MM.1S (cell line): ENCODE measurements at regions not wholly inside any gene's neighbourhood (a gene's known extent, or its start where the extent isn't known, plus 50 kb on each side); places are given as distances from the start of the nearest gene placed in this dataset.
"Not testable (repeated sequence)": the region's sequence is repeated elsewhere in the genome, so short reads cannot be mapped to it uniquely, and the experiment has no call there.

Experiments
- DNase-seq: peaks from one replicate; pipeline ENCODE4 v3.0.0-alpha.2; 2015
- H2AFZ ChIP-seq: fragments of 300-600 bp; sonication (generic); 2 replicates; pipeline ENCODE4 v1.6.0; 2016; ENCODE audit warnings: antibody characterized with exemption, low read length
- H3F3A ChIP-seq: fragments of 300-600 bp; sonication (generic); 2 replicates; pipeline ENCODE4 v1.6.1; 2016; ENCODE audit warnings: mild to moderate bottlenecking, antibody characterized with exemption, low read length, moderate library complexity, mixed read lengths; ENCODE audit not compliant: insufficient read depth
- H3K27ac ChIP-seq: fragments of 300-600 bp; sonication (generic); 2 replicates; pipeline ENCODE4 v1.5.1; 2016; ENCODE audit warnings: mild to moderate bottlenecking, low read length
- H3K27me3 ChIP-seq: fragments of 300-600 bp; sonication (generic); replicated peaks from 2 replicates; pipeline ENCODE4 v1.6.0; 2016; ENCODE audit warnings: low read length; ENCODE audit not compliant: insufficient read depth
- H3K36me3 ChIP-seq: fragments of 300-600 bp; sonication (generic); replicated peaks from 2 replicates; pipeline ENCODE4 v1.6.1; 2016; ENCODE audit warnings: mild to moderate bottlenecking, low read length, mixed read lengths; ENCODE audit not compliant: insufficient read depth
- H3K4me1 ChIP-seq: fragments of 300-600 bp; sonication (generic); 2 replicates; pipeline ENCODE4 v1.6.1; 2016; ENCODE audit warnings: low read length, mixed read lengths
- H3K4me2 ChIP-seq: fragments of 300-600 bp; sonication (generic); 2 replicates; pipeline ENCODE4 v1.6.0; 2016; ENCODE audit warnings: low read depth, low read length
- H3K4me3 ChIP-seq: fragments of 300-600 bp; sonication (generic); 2 replicates; pipeline ENCODE4 v1.5.1; 2016; ENCODE audit warnings: low read length, mixed read lengths
- H3K79me2 ChIP-seq: fragments of 300-600 bp; sonication (generic); 2 replicates; pipeline ENCODE4 v1.6.1; 2016; ENCODE audit warnings: mixed run types, low read length, mixed read lengths
- H3K9ac ChIP-seq: fragments of 300-600 bp; sonication (generic); 2 replicates; pipeline ENCODE4 v1.6.1; 2016; ENCODE audit warnings: low read length, mixed read lengths
- H3K9me2 ChIP-seq: fragments of 300-600 bp; sonication (generic); replicated peaks from 2 replicates; pipeline ENCODE4 v1.6.1; 2016; ENCODE audit warnings: mild to moderate bottlenecking, low read length, mixed read lengths; ENCODE audit not compliant: insufficient read depth
- H3K9me3 ChIP-seq: fragments of 300-600 bp; sonication (generic); replicated peaks from 2 replicates; pipeline ENCODE4 v1.6.1; 2016; ENCODE audit warnings: mild to moderate bottlenecking, low read length, mixed read lengths; ENCODE audit not compliant: insufficient read depth
- H4K20me1 ChIP-seq: fragments of 300-600 bp; sonication (generic); 2 replicates; pipeline ENCODE4 v1.6.1; 2016; ENCODE audit warnings: mild to moderate bottlenecking, low read length, moderate library complexity, mixed read lengths; ENCODE audit not compliant: insufficient read depth
- CTCF ChIP-seq: fragments of 300-600 bp; sonication (generic); IDR thresholded peaks from 2 replicates; pipeline ENCODE4 v1.5.1; 2016; ENCODE audit warnings: antibody characterized with exemption, low read length, mixed read lengths
- EZH2 ChIP-seq: fragments of 300-600 bp; sonication (generic); optimal IDR thresholded peaks from 2 replicates; pipeline ENCODE3; 2017; ENCODE audit warnings: low read depth, mild to moderate bottlenecking, antibody characterized with exemption, low read length, mixed read lengths
- EZH2phosphoT487 ChIP-seq: fragments of 300-600 bp; sonication (generic); IDR thresholded peaks from 2 replicates; pipeline ENCODE4 v1.6.1; 2018; ENCODE audit warnings: antibody characterized with exemption, low read length

GRCh38 chr2:132268977-132269523, 107.3 kb upstream of the ANKRD30BL start:
- Histone ChIP-seq H3K36me3 (no peaks in the 10 kb centered on the region), H3K27me3 (no peaks in the 10 kb centered on the region), H2AFZ (peak overlapping the region; percentile 74), H4K20me1 (no peaks in the 10 kb centered on the region), H3K4me3 (no peak overlapping the region; the same call in 1 of the 2 replicates), H3K79me2 (no peaks in the 10 kb centered on the region), H3K9me3 (no peaks in the 10 kb centered on the region), H3F3A (peaks cover 19% of the 10 kb centered on the region), H3K9ac (peak overlapping the region; percentile 98), H3K4me2 (peak overlapping the region; percentile 71; the same call in 1 of the 2 replicates), H3K27ac (peak overlapping the region; percentile 99; the same call in 1 of the 2 replicates), H3K4me1 (peaks cover 10% of the 10 kb centered on the region), H3K9me2 (no peaks in the 10 kb centered on the region)
- TF ChIP-seq EZH2phosphoT487: no peak
- TF ChIP-seq CTCF: no peak
- no peak for TF ChIP-seq EZH2
- DNase-seq: peak; percentile 15

GRCh38 chr2:132270255-132270654, 108.5 kb upstream of the ANKRD30BL start:
- Histone ChIP-seq H3K4me2 (peak overlapping the region; percentile 17; the same call in 1 of the 2 replicates), H3K79me2 (no peaks in the 10 kb centered on the region), H4K20me1 (no peaks in the 10 kb centered on the region), H3K27me3 (no peaks in the 10 kb centered on the region), H3F3A (peaks cover 19% of the 10 kb centered on the region), H3K9me3 (no peaks in the 10 kb centered on the region), H3K4me3 (no peak overlapping the region), H3K4me1 (peaks cover 10% of the 10 kb centered on the region), H3K27ac (no peak overlapping the region), H2AFZ (peak overlapping the region; percentile 36), H3K36me3 (no peaks in the 10 kb centered on the region), H3K9me2 (no peaks in the 10 kb centered on the region), H3K9ac (no peak overlapping the region)
- TF ChIP-seq CTCF (no peak), EZH2 (no peak), EZH2phosphoT487 (no peak)
- DNase-seq: no peak

- no peaks in the 10 kb centered on the region for H3K27me3 ChIP-seq
- no peak overlapping the region for H3K4me2 ChIP-seq
- no peak for DNase-seq
- no peaks in the 10 kb centered on the region for H3K9me2 ChIP-seq
- no peaks in the 10 kb centered on the region for H4K20me1 ChIP-seq
- H3F3A ChIP-seq: peaks cover 18% of the 10 kb centered on the region
- H3K4me3 ChIP-seq: no peak overlapping the region
- peaks cover 10% of the 10 kb centered on the region for H3K4me1 ChIP-seq
- no peak overlapping the region for H3K9ac ChIP-seq
- H3K79me2 ChIP-seq: no peaks in the 10 kb centered on the region
- no peak overlapping the region for H3K27ac ChIP-seq
- H3K36me3 ChIP-seq: no peaks in the 10 kb centered on the region
- H3K9me3 ChIP-seq: no peaks in the 10 kb centered on the region
- H2AFZ ChIP-seq: no peak overlapping the region
- TF ChIP-seq EZH2phosphoT487 (no peak), EZH2 (no peak), CTCF (no peak)
These were observed 109.3 kb upstream of the ANKRD30BL start for GRCh38 chr2:132270981-132271546.

- H2AFZ ChIP-seq, H3K4me2 ChIP-seq, H3K9ac ChIP-seq, DNase-seq, H3K4me1 ChIP-seq, H3K9me2 ChIP-seq, H3K9me3 ChIP-seq, H3K27me3 ChIP-seq, H3K4me3 ChIP-seq, H3K79me2 ChIP-seq, H3K27ac ChIP-seq, H3K36me3 ChIP-seq, H4K20me1 ChIP-seq: not testable (repeated sequence)
- peaks cover 11% of the 10 kb centered on the region for H3F3A ChIP-seq
These were observed 110.0 kb upstream of the ANKRD30BL start for GRCh38 chr2:132271794-132272193.
